DOHH2 (cell line): ENCODE measurements at regions not wholly inside any gene's neighbourhood (a gene's known extent, or its start where the extent isn't known, plus 50 kb on each side); places are given as distances from the start of the nearest gene placed in this dataset.

Experiments
- CTCF ChIP-seq: fragments of 200-600 bp; sonication (generic); IDR thresholded peaks from one replicate; pipeline ENCODE4 v1.5.1; 2014; ENCODE audit warnings: antibody characterized with exemption, mild to moderate bottlenecking, low read depth, low read length; ENCODE audit not compliant: poor library complexity, severe bottlenecking
- EZH2phosphoT487 ChIP-seq: fragments of 200-600 bp; sonication (generic); IDR thresholded peaks from 2 replicates; pipeline ENCODE4 v1.6.1; 2017; ENCODE audit warnings: borderline replicate concordance, mild to moderate bottlenecking, antibody characterized with exemption, low read length, moderate library complexity, mixed read lengths

GRCh38 chr10:108496106-108496505 is 1331.6 kb upstream of the SORCS1 start:
- no peak for TF ChIP-seq CTCF
- TF ChIP-seq EZH2phosphoT487: no peak
